Astrocyte of the spinal cord (primary cell): ENCODE measurements at regions not wholly inside any gene's neighbourhood (a gene's known extent, or its start where the extent isn't known, plus 50 kb on each side); places are given as distances from the start of the nearest gene placed in this dataset.

Experiments used
- DNase-seq: peaks from one replicate; pipeline ENCODE4 v3.0.0; 2011; ENCODE audit warnings: low read depth, low spot score
- H3K4me3 ChIP-seq: 2 replicates; pipeline ENCODE4 v1.5.1; 2011; ENCODE audit warnings: low read depth, mild to moderate bottlenecking, low read length, moderate library complexity
- in situ Hi-C: cut with HindIII; loops from 2 replicates; pipeline ENCODE4 v1.10.0; 2017; ENCODE audit warnings: low sequenced_read_pairs
- TF ChIP-seq, protein P1 (sequence below): IDR thresholded peaks from 2 replicates; pipeline ENCODE4 v1.5.1; 2012; ENCODE audit warnings: low read depth, mild to moderate bottlenecking, low read length, inconsistent platforms

DNA sequence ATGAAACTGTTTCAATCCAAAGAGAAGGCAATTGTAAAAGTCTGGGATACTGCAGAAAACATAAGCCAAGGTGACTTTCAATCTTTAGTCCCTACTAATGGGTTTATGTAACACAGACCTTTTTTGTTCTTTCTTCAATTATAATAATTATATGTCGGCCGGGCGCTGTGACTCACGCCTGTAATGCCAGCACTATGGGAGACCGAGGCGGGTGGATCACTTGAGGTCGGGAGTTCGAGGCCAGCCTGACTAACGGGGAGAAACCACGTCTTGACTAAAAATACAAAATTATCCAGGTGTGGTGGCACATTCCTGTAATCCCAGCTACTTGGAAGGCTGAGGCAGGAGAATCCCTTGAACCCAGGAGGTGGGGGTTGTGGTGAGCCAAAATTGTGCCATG is 489.8 kb upstream of the CTSO start:
- no peak for DNase-seq
- in situ Hi-C loops: no loop called here
- TF ChIP-seq, protein P1, sequence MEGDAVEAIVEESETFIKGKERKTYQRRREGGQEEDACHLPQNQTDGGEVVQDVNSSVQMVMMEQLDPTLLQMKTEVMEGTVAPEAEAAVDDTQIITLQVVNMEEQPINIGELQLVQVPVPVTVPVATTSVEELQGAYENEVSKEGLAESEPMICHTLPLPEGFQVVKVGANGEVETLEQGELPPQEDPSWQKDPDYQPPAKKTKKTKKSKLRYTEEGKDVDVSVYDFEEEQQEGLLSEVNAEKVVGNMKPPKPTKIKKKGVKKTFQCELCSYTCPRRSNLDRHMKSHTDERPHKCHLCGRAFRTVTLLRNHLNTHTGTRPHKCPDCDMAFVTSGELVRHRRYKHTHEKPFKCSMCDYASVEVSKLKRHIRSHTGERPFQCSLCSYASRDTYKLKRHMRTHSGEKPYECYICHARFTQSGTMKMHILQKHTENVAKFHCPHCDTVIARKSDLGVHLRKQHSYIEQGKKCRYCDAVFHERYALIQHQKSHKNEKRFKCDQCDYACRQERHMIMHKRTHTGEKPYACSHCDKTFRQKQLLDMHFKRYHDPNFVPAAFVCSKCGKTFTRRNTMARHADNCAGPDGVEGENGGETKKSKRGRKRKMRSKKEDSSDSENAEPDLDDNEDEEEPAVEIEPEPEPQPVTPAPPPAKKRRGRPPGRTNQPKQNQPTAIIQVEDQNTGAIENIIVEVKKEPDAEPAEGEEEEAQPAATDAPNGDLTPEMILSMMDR: no peak
- H3K4me3 ChIP-seq: no peak overlapping the region

DNA sequence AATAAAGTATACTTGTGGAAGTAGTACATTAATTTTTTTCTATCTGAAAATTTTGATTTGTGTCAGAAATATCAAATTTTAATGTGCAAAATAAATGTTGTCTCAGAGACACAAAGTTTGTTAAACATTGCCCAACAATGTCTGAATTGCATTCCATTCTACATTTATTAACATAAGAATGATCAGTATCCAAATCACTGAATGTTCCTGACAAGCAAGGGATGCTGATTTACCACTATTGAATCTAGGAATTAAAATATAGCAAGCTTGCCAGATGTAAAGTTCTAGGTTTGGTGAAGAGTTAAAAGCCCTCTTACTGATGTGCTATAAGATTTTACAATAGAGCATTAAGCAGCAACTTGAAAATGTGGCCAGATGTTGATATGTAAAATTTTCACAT is 489.2 kb upstream of the CTSO start:
- TF ChIP-seq, protein P1: no peak
- in situ Hi-C loops: no loop called here
- DNase-seq: no peak
- H3K4me3 ChIP-seq: no peak overlapping the region

DNA sequence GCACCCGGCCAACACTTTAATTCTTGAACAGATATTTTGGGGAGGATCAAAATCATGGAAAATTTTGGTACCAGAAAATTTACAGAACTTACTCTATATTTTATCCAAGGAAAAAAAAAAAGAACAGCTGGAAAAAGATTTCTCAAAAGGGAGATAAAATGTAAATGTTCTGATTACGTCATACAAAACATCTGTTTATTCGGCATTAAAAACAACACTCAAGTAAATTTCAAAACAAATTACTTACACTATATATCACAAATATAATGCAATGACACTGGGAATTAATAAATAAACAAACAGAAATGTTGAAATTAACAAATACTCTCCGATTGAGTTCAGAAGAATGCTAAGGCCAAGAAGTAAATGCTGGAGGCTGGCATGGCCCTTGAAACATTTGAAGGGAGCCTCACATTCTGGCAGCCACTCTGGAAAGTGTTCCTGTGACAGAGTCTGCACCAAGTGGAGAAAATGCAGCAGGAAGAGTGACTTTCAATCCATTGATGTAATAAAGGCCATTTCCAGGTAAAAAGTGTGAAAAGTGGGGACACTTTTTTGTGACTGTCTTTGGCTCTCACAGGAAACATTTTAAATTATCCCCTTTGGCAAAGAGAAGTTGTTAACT is 486.0 kb upstream of the CTSO start:
- H3K4me3 ChIP-seq: no peak overlapping the region
- TF ChIP-seq, protein P1: no peak
- in situ Hi-C loops: no loop called here
- DNase-seq: no peak

DNA sequence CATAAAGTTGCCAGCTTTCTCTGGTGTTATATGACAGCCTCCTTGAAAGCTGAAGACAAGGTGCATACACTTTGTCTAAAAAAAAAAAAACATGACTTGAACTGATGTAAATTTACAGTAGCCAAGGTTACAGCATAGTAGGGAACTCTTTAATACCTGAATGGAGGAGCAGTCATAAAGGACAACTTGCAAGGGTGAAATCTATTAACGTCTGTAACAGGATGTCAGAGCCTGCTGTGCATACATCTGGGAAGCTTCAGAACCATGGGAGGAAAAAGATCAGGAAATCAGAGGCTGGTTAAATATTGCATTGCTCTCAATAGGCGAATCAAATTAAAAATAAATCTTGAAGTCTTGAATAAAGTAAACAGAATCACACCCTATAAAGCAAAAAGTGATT is 484.0 kb upstream of the CTSO start:
- TF ChIP-seq, protein P1: no peak
- in situ Hi-C loops: no loop called here

DNA sequence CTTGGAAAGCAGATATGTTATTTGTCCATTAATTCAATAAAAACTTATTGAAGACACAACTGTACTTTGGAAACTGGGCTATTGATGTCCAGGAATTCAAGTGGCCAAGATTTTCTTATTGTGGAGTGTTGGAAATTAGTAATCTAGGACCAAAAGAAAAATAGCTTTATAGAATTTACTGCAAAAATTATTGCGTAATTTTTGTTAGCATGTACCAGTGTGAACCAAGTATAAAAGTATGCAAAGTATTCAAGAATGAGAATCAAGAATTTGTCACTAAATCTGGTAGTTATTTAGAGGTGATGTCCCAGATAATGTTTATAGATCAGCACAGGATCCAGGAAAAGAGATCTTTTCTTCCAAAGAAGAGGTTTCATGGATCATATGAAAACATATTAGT is 468.9 kb upstream of the CTSO start:
- no peak for DNase-seq
- TF ChIP-seq, protein P1: no peak

More for the DNA sequence above, 484.0 kb upstream of the CTSO start:
- DNase-seq: no peak
- no peak overlapping the region for H3K4me3 ChIP-seq

DNA sequence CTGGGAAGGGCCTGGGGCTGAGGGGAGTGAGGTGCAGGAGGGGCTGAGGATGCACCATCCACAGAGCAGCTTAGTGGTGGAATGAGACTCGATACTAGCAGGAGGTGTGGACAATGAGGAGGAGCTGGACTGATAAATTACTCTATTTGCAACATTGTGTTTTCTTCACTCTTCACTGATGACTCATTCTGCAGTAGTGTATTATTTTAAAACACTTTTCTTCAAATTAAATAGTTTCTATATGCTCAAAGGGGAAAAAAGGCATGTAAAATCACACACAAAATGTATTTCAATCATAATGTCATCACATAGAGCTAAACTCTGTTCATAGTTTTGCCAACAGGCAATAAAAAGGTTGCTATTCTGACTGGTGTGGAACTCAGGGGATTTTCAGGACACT is 467.0 kb upstream of the CTSO start:
- TF ChIP-seq, protein P1: no peak
- H3K4me3 ChIP-seq: no peak overlapping the region
- in situ Hi-C loops: no loop called here
- DNase-seq: no peak

More for the DNA sequence above, 468.9 kb upstream of the CTSO start:
- no peak overlapping the region for H3K4me3 ChIP-seq
- in situ Hi-C loops: no loop called here

DNA sequence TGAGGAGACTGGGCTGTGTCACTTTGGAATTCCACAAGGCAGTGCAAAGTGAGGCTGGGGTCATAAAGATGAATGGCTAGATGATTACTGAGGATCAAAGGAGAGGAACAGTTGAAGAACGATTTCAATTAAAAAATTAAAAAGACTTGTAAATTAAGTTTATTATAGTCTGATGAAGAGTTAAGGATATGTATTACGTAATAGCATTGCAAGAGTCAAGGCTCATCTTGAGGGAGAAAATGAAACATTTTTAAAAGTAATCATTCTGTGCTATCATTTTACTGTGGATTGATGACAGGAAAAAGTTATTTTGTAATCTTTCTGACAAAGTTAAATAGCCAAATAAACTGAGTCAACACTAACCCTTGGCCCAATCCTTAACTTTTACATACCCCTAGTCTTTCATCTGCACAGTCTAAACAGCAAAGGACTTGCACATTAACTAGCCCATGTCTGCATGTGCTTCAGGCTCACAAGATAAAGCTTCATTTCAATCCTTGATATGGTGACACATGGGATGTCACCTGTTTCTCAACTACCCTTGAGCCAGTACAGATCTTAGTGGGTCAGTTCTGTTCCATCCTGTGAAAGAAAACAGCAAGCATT is 465.5 kb upstream of the CTSO start:
- no peak overlapping the region for H3K4me3 ChIP-seq
- DNase-seq: no peak
- TF ChIP-seq, protein P1: no peak
- in situ Hi-C loops: no loop called here
